DOHH2 (cell line): ENCODE measurements at regions not wholly inside any gene's neighbourhood (a gene's known extent, or its start where the extent isn't known, plus 50 kb on each side); places are given as distances from the start of the nearest gene placed in this dataset.

Source experiments
- CTCF ChIP-seq: fragments of 200-600 bp; sonication (generic); IDR thresholded peaks from one replicate; pipeline ENCODE4 v1.5.1; 2014; ENCODE audit warnings: antibody characterized with exemption, mild to moderate bottlenecking, low read depth, low read length; ENCODE audit not compliant: poor library complexity, severe bottlenecking
- EZH2phosphoT487 ChIP-seq: fragments of 200-600 bp; sonication (generic); IDR thresholded peaks from 2 replicates; pipeline ENCODE4 v1.6.1; 2017; ENCODE audit warnings: borderline replicate concordance, mild to moderate bottlenecking, antibody characterized with exemption, low read length, moderate library complexity, mixed read lengths

GRCh38 chr1:181216591-181216994, 128.1 kb downstream of the IER5 start:
- no peak for TF ChIP-seq CTCF
- no peak for TF ChIP-seq EZH2phosphoT487
